HCT116 (cell line): ENCODE measurements at regions not wholly inside any gene's neighbourhood (a gene's known extent, or its start where the extent isn't known, plus 50 kb on each side); places are given as distances from the start of the nearest gene placed in this dataset.

Experiments
- ATAC-seq: fragments of 200-7000 bp; cut with Tn5 transposase; 2 replicates; pipeline ENCODE4 v1.9.1; 2020; ENCODE audit warnings: mild to moderate bottlenecking, moderate library complexity
- BruUV-seq: library from RNA; stranded (reverse); fragments of 400-500 nt; replicated peaks from 2 replicates; lab custom pipeline; 2021; lab: Mats Ljungman, UMichigan
- CTCF ChIA-PET: fragments of 300-600 bp; sonication (Branson Sonifier 250); formaldehyde crosslinking; loops from one replicate; lab custom pipeline; 2021; ENCODE audit warnings: antibody characterized with exemption; lab: Charles Lee
- POLR2A ChIA-PET: fragments of 300-600, 350-600 bp; sonication (Branson Sonifier 250); formaldehyde crosslinking; loops from one replicate; lab custom pipeline; 2021; ENCODE audit warnings: antibody characterized with exemption; lab: Charles Lee
- RAD21 ChIA-PET, 2 experiments: fragments of 300-600 bp; sonication (Branson Sonifier 250); formaldehyde crosslinking; loops; one replicate each; lab custom pipeline; 2023; ENCODE audit warnings: low total read pairs in 2 of 2; ENCODE audit not compliant: uncharacterized antibody in 2 of 2, unreplicated experiment in 2 of 2, low non-redundant PET in 1 of 2; lab: Charles Lee
- DNase-seq: peaks from one replicate; pipeline ENCODE4 v3.0.0-alpha.2; 2010; ENCODE audit warnings: low read depth, low spot score
- H2AFZ ChIP-seq: fragments of 200-600 bp; shearing (Covaris generic), sonication (generic); 2 replicates; pipeline ENCODE4 v1.6.1; 2017; ENCODE audit warnings: low read depth, mixed run types, mixed read lengths, antibody characterized with exemption, low read length; ENCODE audit not compliant: poor library complexity, severe bottlenecking
- H3K27ac ChIP-seq: 2 replicates; pipeline ENCODE4 v1.5.1; 2012; ENCODE audit warnings: low read depth, low read length
- H3K27me3 ChIP-seq: fragments of 200-600 bp; sonication (generic); 2 replicates; pipeline ENCODE4 v1.6.1; 2016; ENCODE audit warnings: mixed run types, low read length, mixed read lengths; ENCODE audit not compliant: insufficient read depth
- H3K36me3 ChIP-seq, 2 experiments: fragments of 200-500 bp in 1 of 2; fragments of 200-600 bp in 1 of 2; sonication (Bioruptor generic) in 1 of 2; sonication (generic) in 1 of 2; 2 replicates each; pipeline versions ENCODE4 v1.5.1 to v1.6.1; 2014 to 2016; ENCODE audit warnings: low read length in 2 of 2, inconsistent platforms in 1 of 2, mixed read lengths in 1 of 2, mixed run types in 1 of 2; ENCODE audit not compliant: insufficient read depth in 2 of 2, control insufficient read depth in 1 of 2
- H3K4me1 ChIP-seq, 2 experiments: fragments of 200-600 bp in 1 of 2; sonication (generic) in 1 of 2; 2 replicates each; pipeline versions ENCODE4 v1.5.1 to v1.6.1; 2012 to 2017; ENCODE audit warnings: low read length in 2 of 2, inconsistent platforms in 1 of 2, mild to moderate bottlenecking in 1 of 2, mixed read lengths in 1 of 2, mixed run types in 1 of 2, moderate library complexity in 1 of 2; ENCODE audit not compliant: insufficient read depth in 2 of 2, control insufficient read depth in 1 of 2
- H3K4me2 ChIP-seq: fragments of 200-600 bp; sonication (generic); 2 replicates; pipeline ENCODE4 v1.6.1; 2017; ENCODE audit warnings: mixed run types, low read length, mixed read lengths
- H3K4me3 ChIP-seq, 2 experiments: fragments of 200-600 bp in 1 of 2; sonication (generic) in 1 of 2; replicated peaks in 1 of 2; 2 replicates each; pipeline ENCODE4 v1.5.1; 2011 to 2016; ENCODE audit warnings: low read length in 2 of 2, control low read depth in 1 of 2, low read depth in 1 of 2, mild to moderate bottlenecking in 1 of 2, mixed read lengths in 1 of 2, mixed run types in 1 of 2
- H3K79me2 ChIP-seq: fragments of 200-600 bp; sonication (generic); 2 replicates; pipeline ENCODE4 v1.6.1; 2017; ENCODE audit warnings: mild to moderate bottlenecking, mixed run types, low read length, moderate library complexity, mixed read lengths; ENCODE audit not compliant: insufficient read depth
- H3K9ac ChIP-seq: fragments of 200-600 bp; sonication (generic); 2 replicates; pipeline ENCODE4 v1.6.1; 2016; ENCODE audit warnings: low read length, mixed read lengths
- H3K9me2 ChIP-seq: fragments of 200-600 bp; sonication (generic), shearing (Covaris generic); 2 replicates; pipeline ENCODE4 v1.6.1; 2017; ENCODE audit warnings: mixed run types, mild to moderate bottlenecking, moderate library complexity; ENCODE audit not compliant: insufficient read depth
- H3K9me3 ChIP-seq, 2 experiments: fragments of 200-500 bp in 1 of 2; fragments of 200-600 bp in 1 of 2; sonication (Bioruptor generic) in 1 of 2; sonication (generic) in 1 of 2; 2 replicates each; pipeline ENCODE4 v1.6.1; 2014 to 2017; ENCODE audit warnings: low read length in 2 of 2, mixed read lengths in 2 of 2, inconsistent platforms in 1 of 2, low read depth in 1 of 2, mild to moderate bottlenecking in 1 of 2, mixed run types in 1 of 2, moderate library complexity in 1 of 2; ENCODE audit not compliant: control insufficient read depth in 1 of 2, insufficient read depth in 1 of 2
- H4K20me1 ChIP-seq: fragments of 200-600 bp; sonication (generic), shearing (Covaris generic); 2 replicates; pipeline ENCODE4 v1.6.1; 2017; ENCODE audit warnings: mixed run types, mild to moderate bottlenecking, moderate library complexity; ENCODE audit not compliant: insufficient read depth
- CBX3 ChIP-seq: IDR thresholded peaks from 2 replicates; pipeline ENCODE4 v1.6.1; 2012; ENCODE audit warnings: low read depth
- EGR1 ChIP-seq: IDR thresholded peaks from 2 replicates; pipeline ENCODE4 v1.6.1; 2012; ENCODE audit warnings: low read depth
- ELF1 ChIP-seq: IDR thresholded peaks from 2 replicates; pipeline ENCODE4 v1.6.1; 2012; ENCODE audit warnings: low read depth, borderline replicate concordance
- EZH2 ChIP-seq: fragments of 200-600 bp; sonication (generic); IDR thresholded peaks from 2 replicates; pipeline ENCODE4 v1.6.1; 2017; ENCODE audit warnings: antibody characterized with exemption, mixed run types
- EZH2phosphoT487 ChIP-seq: fragments of 200-600 bp; IDR thresholded peaks from 2 replicates; pipeline ENCODE4 v1.6.1; 2018; ENCODE audit warnings: antibody characterized with exemption, borderline replicate concordance
- FOSL1 ChIP-seq: IDR thresholded peaks from 2 replicates; pipeline ENCODE4 v1.6.1; 2012; ENCODE audit warnings: low read depth
- POLR2AphosphoS5 ChIP-seq: IDR thresholded peaks from 2 replicates; pipeline ENCODE4 v1.6.1; 2011; ENCODE audit warnings: mild to moderate bottlenecking, low read depth, low read length, moderate library complexity
- SIN3A ChIP-seq: IDR thresholded peaks from 2 replicates; pipeline ENCODE4 v1.6.1; 2012; ENCODE audit warnings: low read depth
- SRF ChIP-seq: IDR thresholded peaks from 2 replicates; pipeline ENCODE4 v1.6.1; 2012; ENCODE audit warnings: low read depth
- YY1 ChIP-seq: IDR thresholded peaks from 2 replicates; pipeline ENCODE4 v1.6.1; 2011; ENCODE audit warnings: low read length, low read depth, moderate library complexity, mild to moderate bottlenecking; ENCODE audit not compliant: insufficient replicate concordance; ENCODE audit errors: extremely low read depth
- ZFX ChIP-seq: fragments of 450-650 bp; IDR thresholded peaks from 2 replicates; pipeline ENCODE4 v1.6.1; 2017
- ZNF274 ChIP-seq: fragments of 200-500 bp; sonication (Bioruptor generic); IDR thresholded peaks from 2 replicates; pipeline ENCODE4 v1.6.1; 2014; ENCODE audit warnings: mild to moderate bottlenecking, low read depth, low read length, inconsistent platforms
- intact Hi-C: fragments of 100-400 bp; cut with micrococcal nuclease; formaldehyde crosslinking; loops from 2 replicates; pipeline ENCODE4 v1.10.0; 2022
- TF ChIP-seq, protein P1 (sequence below): IDR thresholded peaks from 2 replicates; pipeline ENCODE4 v1.6.1; 2011; ENCODE audit warnings: mild to moderate bottlenecking, low read length, moderate library complexity; ENCODE audit not compliant: insufficient replicate concordance; ENCODE audit errors: extremely low read depth
- TF ChIP-seq, protein P2 (sequence below): IDR thresholded peaks from 2 replicates; pipeline ENCODE4 v1.6.1; 2012
- TF ChIP-seq, protein P3 (sequence below): IDR thresholded peaks from 2 replicates; pipeline ENCODE4 v1.6.1; 2012
- TF ChIP-seq, protein P4 (sequence below), 3 experiments: fragments of 200-600 bp in 1 of 3; sonication (generic) in 1 of 3; IDR thresholded peaks in 2 of 3; conservative IDR thresholded peaks in 1 of 3; 2 replicates each; pipeline ENCODE4 v1.5.1; 2012 to 2017; ENCODE audit warnings: low read depth in 2 of 3, low read length in 2 of 3, antibody characterized with exemption in 1 of 3, borderline replicate concordance in 1 of 3, control low read depth in 1 of 3, mild to moderate bottlenecking in 1 of 3, mixed read lengths in 1 of 3, mixed run types in 1 of 3, moderate library complexity in 1 of 3; ENCODE audit not compliant: insufficient read depth in 1 of 3

DNA sequence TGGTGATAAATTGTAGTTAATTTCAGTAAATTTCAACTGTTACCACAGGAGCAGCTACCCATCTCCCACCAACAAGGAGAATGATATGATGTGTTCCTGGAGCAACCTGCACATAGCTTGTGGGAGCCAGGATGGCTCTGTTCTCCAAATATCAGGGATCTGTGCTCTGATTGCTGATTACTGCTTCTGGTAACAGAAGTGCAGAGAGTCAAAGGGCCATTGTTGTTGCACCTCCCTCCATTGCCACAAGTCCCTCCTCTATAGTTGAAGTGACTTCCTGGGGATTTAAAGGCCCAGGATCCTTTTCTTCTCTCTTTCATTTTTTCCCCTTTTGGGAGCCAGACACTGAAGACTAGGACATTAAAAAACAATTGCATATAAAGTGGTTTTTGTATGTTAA is 51.6 kb upstream of the HPDL start:
- no peak for TF ChIP-seq SRF
- TF ChIP-seq EGR1 = no peak
- TF ChIP-seq, protein P1, sequence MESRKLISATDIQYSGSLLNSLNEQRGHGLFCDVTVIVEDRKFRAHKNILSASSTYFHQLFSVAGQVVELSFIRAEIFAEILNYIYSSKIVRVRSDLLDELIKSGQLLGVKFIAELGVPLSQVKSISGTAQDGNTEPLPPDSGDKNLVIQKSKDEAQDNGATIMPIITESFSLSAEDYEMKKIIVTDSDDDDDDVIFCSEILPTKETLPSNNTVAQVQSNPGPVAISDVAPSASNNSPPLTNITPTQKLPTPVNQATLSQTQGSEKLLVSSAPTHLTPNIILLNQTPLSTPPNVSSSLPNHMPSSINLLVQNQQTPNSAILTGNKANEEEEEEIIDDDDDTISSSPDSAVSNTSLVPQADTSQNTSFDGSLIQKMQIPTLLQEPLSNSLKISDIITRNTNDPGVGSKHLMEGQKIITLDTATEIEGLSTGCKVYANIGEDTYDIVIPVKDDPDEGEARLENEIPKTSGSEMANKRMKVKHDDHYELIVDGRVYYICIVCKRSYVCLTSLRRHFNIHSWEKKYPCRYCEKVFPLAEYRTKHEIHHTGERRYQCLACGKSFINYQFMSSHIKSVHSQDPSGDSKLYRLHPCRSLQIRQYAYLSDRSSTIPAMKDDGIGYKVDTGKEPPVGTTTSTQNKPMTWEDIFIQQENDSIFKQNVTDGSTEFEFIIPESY = no peak
- no peak for TF ChIP-seq ZFX
- TF ChIP-seq SIN3A = no peak
- no peak for TF ChIP-seq CBX3
- TF ChIP-seq EZH2 = no peak
- no peak for TF ChIP-seq EZH2phosphoT487
- TF ChIP-seq, protein P2, sequence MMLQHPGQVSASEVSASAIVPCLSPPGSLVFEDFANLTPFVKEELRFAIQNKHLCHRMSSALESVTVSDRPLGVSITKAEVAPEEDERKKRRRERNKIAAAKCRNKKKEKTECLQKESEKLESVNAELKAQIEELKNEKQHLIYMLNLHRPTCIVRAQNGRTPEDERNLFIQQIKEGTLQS = no peak
- no peak for TF ChIP-seq FOSL1
- no peak for TF ChIP-seq POLR2AphosphoS5
- TF ChIP-seq, protein P3, sequence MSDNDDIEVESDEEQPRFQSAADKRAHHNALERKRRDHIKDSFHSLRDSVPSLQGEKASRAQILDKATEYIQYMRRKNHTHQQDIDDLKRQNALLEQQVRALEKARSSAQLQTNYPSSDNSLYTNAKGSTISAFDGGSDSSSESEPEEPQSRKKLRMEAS = no peak
- TF ChIP-seq, protein P4, sequence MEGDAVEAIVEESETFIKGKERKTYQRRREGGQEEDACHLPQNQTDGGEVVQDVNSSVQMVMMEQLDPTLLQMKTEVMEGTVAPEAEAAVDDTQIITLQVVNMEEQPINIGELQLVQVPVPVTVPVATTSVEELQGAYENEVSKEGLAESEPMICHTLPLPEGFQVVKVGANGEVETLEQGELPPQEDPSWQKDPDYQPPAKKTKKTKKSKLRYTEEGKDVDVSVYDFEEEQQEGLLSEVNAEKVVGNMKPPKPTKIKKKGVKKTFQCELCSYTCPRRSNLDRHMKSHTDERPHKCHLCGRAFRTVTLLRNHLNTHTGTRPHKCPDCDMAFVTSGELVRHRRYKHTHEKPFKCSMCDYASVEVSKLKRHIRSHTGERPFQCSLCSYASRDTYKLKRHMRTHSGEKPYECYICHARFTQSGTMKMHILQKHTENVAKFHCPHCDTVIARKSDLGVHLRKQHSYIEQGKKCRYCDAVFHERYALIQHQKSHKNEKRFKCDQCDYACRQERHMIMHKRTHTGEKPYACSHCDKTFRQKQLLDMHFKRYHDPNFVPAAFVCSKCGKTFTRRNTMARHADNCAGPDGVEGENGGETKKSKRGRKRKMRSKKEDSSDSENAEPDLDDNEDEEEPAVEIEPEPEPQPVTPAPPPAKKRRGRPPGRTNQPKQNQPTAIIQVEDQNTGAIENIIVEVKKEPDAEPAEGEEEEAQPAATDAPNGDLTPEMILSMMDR (IDR thresholded peaks at IDR 0.05 in 2 of 3, conservative IDR thresholded peaks at IDR 0.05 in 1 of 3; ENCODE audit: borderline replicate concordance in 1 of 3, insufficient read depth in 1 of 3, low read depth in 2 of 3, low read length in 2 of 3) = no peak
- no peak for TF ChIP-seq ELF1
- no peak for TF ChIP-seq YY1
- TF ChIP-seq ZNF274 = no peak
- H3K4me2 ChIP-seq = no peak overlapping the region
- H2AFZ ChIP-seq = no peak overlapping the region
- no peaks in the 10 kb centered on the region for H3K27me3 ChIP-seq
- no peaks in the 10 kb centered on the region for H4K20me1 ChIP-seq
- H3K36me3 ChIP-seq = no peaks in the 10 kb centered on the region
- H3K9me2 ChIP-seq = no peaks in the 10 kb centered on the region
- H3K79me2 ChIP-seq = no peaks in the 10 kb centered on the region
- H3K9ac ChIP-seq = no peak overlapping the region
- peaks cover 0 to 4% of the 10 kb centered on the region in 2 experiments; a peak in 2 of 4 replicates for H3K4me1 ChIP-seq
- H3K9me3 ChIP-seq = no peaks in the 10 kb centered on the region
- H3K4me3 ChIP-seq = no peak overlapping the region
- ChIA-PET POLR2A (no interaction called here), CTCF (no interaction called here), RAD21 (no interaction called here)
- no peak for DNase-seq
- BruUV-seq = no TSS peak
- peak; percentile 70 for ATAC-seq
- intact Hi-C loops = no loop called here
- H3K27ac ChIP-seq = no peak overlapping the region
